HEK293T (cell line): ENCODE measurements at regions not wholly inside any gene's neighbourhood (a gene's known extent, or its start where the extent isn't known, plus 50 kb on each side); places are given as distances from the start of the nearest gene placed in this dataset.

Experiments used
- ARNT ChIP-seq: fragments of 450-650 bp; IDR thresholded peaks from 2 replicates; pipeline ENCODE4 v1.6.1; 2017; ENCODE audit warnings: mild to moderate bottlenecking
- BHLHE40 ChIP-seq: fragments of 450-650 bp; IDR thresholded peaks from 2 replicates; pipeline ENCODE4 v1.6.1; 2016; ENCODE audit warnings: mild to moderate bottlenecking, moderate library complexity, borderline replicate concordance
- CTBP1 ChIP-seq: fragments of 450-650 bp; IDR thresholded peaks from 2 replicates; pipeline ENCODE4 v1.6.1; 2016; ENCODE audit warnings: borderline replicate concordance
- ELF4 ChIP-seq: fragments of 450-650 bp; IDR thresholded peaks from 2 replicates; pipeline ENCODE4 v1.6.1; 2017; ENCODE audit warnings: antibody characterized with exemption
- FOXA1 ChIP-seq: fragments of 450-650 bp; IDR thresholded peaks from 2 replicates; pipeline ENCODE4 v1.6.1; 2016; ENCODE audit warnings: mild to moderate bottlenecking
- FOXK2 ChIP-seq: fragments of 450-650 bp; IDR thresholded peaks from 2 replicates; pipeline ENCODE4 v1.6.1; 2016; ENCODE audit warnings: mild to moderate bottlenecking
- FOXM1 ChIP-seq: fragments of 450-650 bp; IDR thresholded peaks from 2 replicates; pipeline ENCODE4 v1.6.1; 2017; ENCODE audit warnings: mild to moderate bottlenecking, borderline replicate concordance
- L3MBTL2 ChIP-seq: fragments of 450-650 bp; conservative IDR thresholded peaks from 2 replicates; pipeline ENCODE4 v1.6.1; 2016; ENCODE audit warnings: mild to moderate bottlenecking
- NFRKB ChIP-seq: fragments of 450-650 bp; IDR thresholded peaks from 2 replicates; pipeline ENCODE4 v1.6.1; 2016; ENCODE audit warnings: mild to moderate bottlenecking, moderate library complexity
- SP1 ChIP-seq: fragments of 450-650 bp; IDR thresholded peaks from 2 replicates; pipeline ENCODE4 v1.6.1; 2017
- SUZ12 ChIP-seq: fragments of 450-650 bp; IDR thresholded peaks from 2 replicates; pipeline ENCODE4 v1.6.1; 2016; ENCODE audit warnings: mild to moderate bottlenecking
- TARDBP ChIP-seq: fragments of 450-650 bp; IDR thresholded peaks from 2 replicates; pipeline ENCODE4 v1.6.1; 2016
- ZNF384 ChIP-seq: fragments of 450-650 bp; IDR thresholded peaks from 2 replicates; pipeline ENCODE4 v1.6.1; 2016

DNA sequence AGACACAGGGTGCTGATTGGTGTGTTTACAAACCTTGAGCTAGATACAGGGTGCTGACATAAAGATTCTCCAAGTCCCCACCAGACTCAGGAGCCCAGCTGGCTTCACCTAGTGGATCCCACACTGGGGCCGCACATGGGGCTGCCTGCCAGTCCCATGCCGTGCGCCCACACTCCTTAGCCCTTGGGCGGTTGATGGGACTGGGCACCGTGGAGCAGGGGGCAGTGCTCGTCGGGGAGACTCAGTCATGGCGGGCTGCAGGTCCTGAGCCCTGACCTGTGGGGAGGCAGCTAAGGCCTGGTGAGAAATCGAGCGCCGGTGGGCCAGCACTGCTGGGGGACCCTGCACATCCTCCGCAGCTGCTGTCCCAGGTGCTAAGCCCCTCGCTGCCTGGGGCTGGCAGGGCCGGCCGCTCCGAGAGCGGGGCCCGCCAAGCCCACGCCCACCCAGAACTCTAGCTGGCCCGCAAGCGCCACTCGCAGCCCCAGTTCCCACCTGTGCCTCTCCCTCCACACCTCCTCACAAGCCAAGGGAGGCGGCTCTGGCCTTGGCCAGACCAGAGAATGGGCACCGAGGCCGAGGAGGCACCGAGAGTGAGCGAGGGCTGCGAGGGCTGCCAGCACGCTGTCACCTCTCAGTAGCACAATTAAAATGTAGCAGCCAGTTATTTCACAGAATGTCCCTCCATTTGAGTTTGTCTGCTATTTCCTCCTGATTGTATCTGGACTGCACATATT, 76.1 kb upstream of the PNPLA4 start:
- TF ChIP-seq FOXK2 (no peak), FOXM1 (no peak), CTBP1 (no peak), SP1 (no peak), ELF4 (no peak), SUZ12 (no peak), ARNT (no peak), ZNF384 (no peak), TARDBP (no peak), FOXA1 (no peak), NFRKB (no peak), BHLHE40 (no peak), L3MBTL2 (no peak)
